C4-2B (cell line): ENCODE measurements at regions not wholly inside any gene's neighbourhood (a gene's known extent, or its start where the extent isn't known, plus 50 kb on each side); places are given as distances from the start of the nearest gene placed in this dataset.

Experiments used
- H3K27ac ChIP-seq: fragments of 450-650 bp; 2 replicates; pipeline ENCODE4 v1.5.1; 2017
- CTCF ChIP-seq: fragments of 450-650 bp; conservative IDR thresholded peaks from 2 replicates; pipeline ENCODE4 v1.5.1; 2017; ENCODE audit warnings: mild to moderate bottlenecking
- ZFX ChIP-seq: fragments of 450-650 bp; IDR thresholded peaks from 2 replicates; pipeline ENCODE4 v1.6.1; 2017

DNA sequence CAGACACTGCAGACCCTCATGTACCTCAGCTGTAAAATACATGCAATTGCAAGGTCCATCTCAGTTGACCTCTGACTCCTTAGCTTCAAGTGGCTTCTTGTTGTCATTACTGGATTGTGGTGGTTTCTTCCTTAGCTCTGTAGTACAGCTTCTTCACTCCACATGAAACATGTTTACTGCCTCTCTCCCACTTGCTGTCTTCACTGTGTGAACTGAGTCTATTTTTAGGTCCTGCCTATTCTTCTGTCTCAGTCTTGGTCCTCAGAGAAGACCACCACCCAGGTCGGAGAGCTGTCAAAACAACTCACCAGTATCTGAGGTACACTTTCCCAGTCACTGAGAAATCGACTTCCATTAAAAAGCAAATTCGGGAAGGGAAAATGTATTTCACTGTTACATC is 50.2 kb upstream of the EYA4 start:
- no peak overlapping the region for H3K27ac ChIP-seq
- TF ChIP-seq CTCF (no peak), ZFX (no peak)

DNA sequence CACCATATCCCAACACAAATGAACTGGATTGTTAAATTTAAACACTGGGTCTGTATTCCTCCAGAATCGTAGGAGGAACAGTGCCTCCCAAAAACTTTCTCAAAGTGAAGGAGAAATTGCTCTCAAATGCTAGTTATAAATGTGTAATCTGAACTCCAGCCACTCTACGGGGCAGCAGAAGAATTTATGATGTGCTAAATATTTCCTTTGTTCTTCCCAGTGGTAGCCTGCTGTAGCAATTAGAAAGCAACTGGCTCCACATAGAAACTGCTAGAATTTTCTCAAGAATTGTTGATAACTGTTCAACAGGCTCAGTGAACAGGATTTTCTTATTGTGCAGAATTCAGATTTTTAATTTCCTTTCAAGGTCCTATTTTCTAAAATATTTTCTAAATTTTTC is 49.8 kb upstream of the EYA4 start:
- no peak overlapping the region for H3K27ac ChIP-seq
- TF ChIP-seq ZFX = no peak
- TF ChIP-seq CTCF = no peak
